ENCODE measurements at regions not wholly inside any gene's neighbourhood (a gene's known extent, or its start where the extent isn't known, plus 50 kb on each side); places are given as distances from the start of the nearest gene placed in this dataset.

- FAIRE-seq (no peak), DNase-seq (ENCODE audit: low read depth in 1 of 2, low spot score in 1 of 2) (no peak), ATAC-seq (no peak)
- 54% methylated on average over 8 of the region's 8 CpGs for WGBS (ENCODE audit: missing lambda C conversion rate)
- Histone ChIP-seq H3K27ac (no peak overlapping the region), H3K4me3 (no peak overlapping the region), H3K4me1 (no peaks in the 10 kb centered on the region), H3K4me2 (no peak overlapping the region), H3K9me3 (peaks cover 13% of the 10 kb centered on the region; the same call in 2 of the 3 replicates)
- TF ChIP-seq NPAS2 (CRISPR knock-in tag; IDR thresholded peaks at IDR 0.05; ENCODE audit: borderline replicate concordance) (no peak), POLR2AphosphoS2 (conservative IDR thresholded peaks at IDR 0.05; ENCODE audit: low read length) (no peak), REST (IDR thresholded peaks at IDR 0.05) (no peak), E2F6 (IDR thresholded peaks at IDR 0.05; ENCODE audit: borderline replicate concordance, low read depth) (no peak), HES2 (IDR thresholded peaks at IDR 0.05) (no peak), PHF8 (IDR thresholded peaks at IDR 0.05; ENCODE audit: borderline replicate concordance, low read depth) (no peak), KDM5A (IDR thresholded peaks at IDR 0.05) (no peak)
- TF ChIP-seq, protein P1, sequence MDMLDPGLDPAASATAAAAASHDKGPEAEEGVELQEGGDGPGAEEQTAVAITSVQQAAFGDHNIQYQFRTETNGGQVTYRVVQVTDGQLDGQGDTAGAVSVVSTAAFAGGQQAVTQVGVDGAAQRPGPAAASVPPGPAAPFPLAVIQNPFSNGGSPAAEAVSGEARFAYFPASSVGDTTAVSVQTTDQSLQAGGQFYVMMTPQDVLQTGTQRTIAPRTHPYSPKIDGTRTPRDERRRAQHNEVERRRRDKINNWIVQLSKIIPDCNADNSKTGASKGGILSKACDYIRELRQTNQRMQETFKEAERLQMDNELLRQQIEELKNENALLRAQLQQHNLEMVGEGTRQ (IDR thresholded peaks at IDR 0.05): no peak
- CTCF ChIA-PET: interaction anchor here (0.7 to 1.2 kb wide), 2 partner anchors 97 to 1035 kb away, joined by 3 to 4 read pairs; no protein-coding TSS in a partner anchor
- POLR2A ChIA-PET: no interaction called here
These were observed 694.3 kb downstream of the KCNJ2 start for GRCh38 chr17:70863436-70864248.

GRCh38 chr17:70865993-70866804, 696.9 kb downstream of the KCNJ2 start:
- Histone ChIP-seq H3K4me3 (no peak overlapping the region), H3K4me1 (no peaks in the 10 kb centered on the region), H3K27ac (no peak overlapping the region), H3K4me2 (no peak overlapping the region), H3K9me3 (peaks cover 7% of the 10 kb centered on the region; the same call in 1 of the 3 replicates)
- 41% methylated on average over 5 of the region's 5 CpGs for WGBS (ENCODE audit: missing lambda C conversion rate)
- no peak for TF ChIP-seq FOXS1 (CRISPR knock-in tag; IDR thresholded peaks at IDR 0.05)
- no peak for TF ChIP-seq RCOR1 (IDR thresholded peaks at IDR 0.05; ENCODE audit: low read depth, low read length)
- TF ChIP-seq ZSCAN20 (CRISPR knock-in tag; IDR thresholded peaks at IDR 0.05): no peak
- TF ChIP-seq BHLHE40 (IDR thresholded peaks at IDR 0.05; ENCODE audit: low read depth, low read length): no peak
- no peak for TF ChIP-seq HES2 (IDR thresholded peaks at IDR 0.05)
- TF ChIP-seq MAFK (IDR thresholded peaks at IDR 0.05; ENCODE audit: partially characterized antibody): no peak
- no peak for TF ChIP-seq EHMT2 (IDR thresholded peaks at IDR 0.05; ENCODE audit: low read depth)
- TF ChIP-seq MYC (IDR thresholded peaks at IDR 0.05; ENCODE audit: borderline replicate concordance, low read length): no peak
- no peak for TF ChIP-seq FOSL2 (IDR thresholded peaks at IDR 0.05)
- no peak for TF ChIP-seq FOSL2 (CRISPR knock-in tag; IDR thresholded peaks at IDR 0.05)
- no peak for TF ChIP-seq KDM5A (IDR thresholded peaks at IDR 0.05)
- no peak for TF ChIP-seq PBX3 (IDR thresholded peaks at IDR 0.05)
- DNase-seq (ENCODE audit: low read depth in 1 of 2, low spot score in 1 of 2) (no peak), FAIRE-seq (no peak), ATAC-seq (no peak)
- ChIA-PET CTCF (no interaction called here), POLR2A (no interaction called here)
